ENCODE measurements at regions not wholly inside any gene's neighbourhood (a gene's known extent, or its start where the extent isn't known, plus 50 kb on each side); places are given as distances from the start of the nearest gene placed in this dataset.
"Not testable (repeated sequence)": the region's sequence is repeated elsewhere in the genome, so short reads cannot be mapped to it uniquely, and the experiment has no call there.

GRCh38 chr1:206356310-206356709 lies 114.0 kb upstream of the IKBKE start:
- TF ChIP-seq ZFX (IDR thresholded peaks at IDR 0.05); CTCF (conservative IDR thresholded peaks at IDR 0.05): not testable (repeated sequence)
